Uterus (tissue), 3 donors: ENCODE measurements at regions not wholly inside any gene's neighbourhood (a gene's known extent, or its start where the extent isn't known, plus 50 kb on each side); places are given as distances from the start of the nearest gene placed in this dataset.

Source experiments
- DNase-seq, 2 donors: peaks; one replicate each; pipeline ENCODE4 v3.0.0-alpha.2; 2019 to 2020
- H3K27ac ChIP-seq, 2 donors: fragments of 200-600 bp; sonication (generic); 1 replicate in 1 of 2; 2 replicates in 1 of 2; pipeline ENCODE4 v1.5.1; 2016 to 2018
- H3K27me3 ChIP-seq, 2 donors: fragments of 200-600 bp; sonication (generic); one replicate each; pipeline ENCODE4 v1.5.1; 2018 to 2019; ENCODE audit warnings: control low read depth in 1 of 2
- H3K36me3 ChIP-seq, 2 donors: fragments of 200-600 bp; sonication (generic); one replicate each; pipeline ENCODE4 v1.5.1; 2019; ENCODE audit warnings: control low read depth in 1 of 2
- H3K4me1 ChIP-seq, 2 donors: fragments of 200-600 bp; sonication (generic); one replicate each; pipeline ENCODE4 v1.5.1; 2018 to 2019; ENCODE audit warnings: control low read depth in 1 of 2
- H3K4me3 ChIP-seq, 2 donors: fragments of 200-600 bp; sonication (generic); 1 replicate in 1 of 2; 2 replicates in 1 of 2; pipeline ENCODE4 v1.5.1; 2018 to 2019; ENCODE audit warnings: mild to moderate bottlenecking in 1 of 2
- H3K9me3 ChIP-seq, 2 donors: fragments of 200-600 bp; sonication (generic); one replicate each; pipeline ENCODE4 v1.5.1; 2019; ENCODE audit warnings: control low read depth in 1 of 2
- CTCF ChIP-seq, 4 experiments: fragments of 200-600 bp in 2 of 4; fragments of 450-650 bp in 2 of 4; sonication (generic) in 2 of 4; IDR thresholded peaks; one replicate each; pipeline ENCODE4 v1.5.1; 2016 to 2019; ENCODE audit warnings: antibody characterized with exemption in 4 of 4, mild to moderate bottlenecking in 2 of 4, moderate library complexity in 1 of 4
- POLR2A ChIP-seq, 2 donors: fragments of 450-650 bp; IDR thresholded peaks; one replicate each; pipeline ENCODE4 v1.6.1; 2016; ENCODE audit warnings: antibody characterized with exemption in 2 of 2, mild to moderate bottlenecking in 1 of 2, moderate library complexity in 1 of 2
- intact Hi-C: fragments of 100-400 bp; cut with DNase I; formaldehyde crosslinking; loops from one replicate; pipeline ENCODE4 v1.15.1; 2023; ENCODE audit warnings: low total_unique reads
- donor health status: DM: yes; HTN: yes; CAD: no.

- no peaks in the 10 kb centered on the region for H3K4me1 ChIP-seq
- H3K9me3 ChIP-seq, result no peaks in the 10 kb centered on the region
- H3K27ac ChIP-seq, result no peak overlapping the region
- H3K4me3 ChIP-seq, result no peak overlapping the region
- H3K36me3 ChIP-seq, result no peaks in the 10 kb centered on the region
- TF ChIP-seq CTCF (IDR thresholded peaks at IDR 0.05), result no peak
- no peak for TF ChIP-seq POLR2A (IDR thresholded peaks at IDR 0.05)
- DNase-seq, result no peak
- H3K27me3 ChIP-seq, result no peaks in the 10 kb centered on the region
- intact Hi-C loops, result no loop called here
Observed at GRCh38 chr3:34929036-34929435, 710.3 kb upstream of the ARPP21 start.

DNA sequence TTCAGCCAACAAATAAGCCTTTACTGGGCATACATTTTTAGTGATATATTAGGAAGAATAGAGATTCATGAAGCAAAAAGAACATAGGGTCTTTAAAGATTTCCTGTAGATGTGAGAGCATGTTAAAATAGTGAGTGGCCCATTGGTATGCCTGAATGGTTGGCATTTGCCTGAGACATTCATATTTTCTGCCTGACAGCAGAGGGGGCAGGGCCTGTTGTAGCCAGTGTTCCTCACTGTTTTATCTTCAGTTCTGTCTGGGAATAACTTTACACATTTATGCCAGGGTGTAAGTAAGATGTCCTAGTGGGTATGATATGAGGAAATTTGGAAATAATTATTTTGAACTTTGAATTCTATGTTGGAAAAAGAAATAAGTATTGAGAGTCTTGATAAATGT lies 704.7 kb upstream of the ARPP21 start:
- H3K4me1 ChIP-seq, result no peaks in the 10 kb centered on the region
- intact Hi-C loops, result no loop called here
- TF ChIP-seq CTCF (IDR thresholded peaks at IDR 0.05), result no peak
- TF ChIP-seq POLR2A (IDR thresholded peaks at IDR 0.05), result no peak
- no peaks in the 10 kb centered on the region for H3K27me3 ChIP-seq
- no peaks in the 10 kb centered on the region for H3K36me3 ChIP-seq
- H3K4me3 ChIP-seq, result no peak overlapping the region
- H3K27ac ChIP-seq, result no peak overlapping the region
- H3K9me3 ChIP-seq, result no peaks in the 10 kb centered on the region
- DNase-seq, result no peak

GRCh38 chr3:34938784-34939183 lies 700.5 kb upstream of the ARPP21 start:
- Histone ChIP-seq H3K36me3 (no peaks in the 10 kb centered on the region), H3K27ac (no peak overlapping the region), H3K4me1 (no peaks in the 10 kb centered on the region), H3K4me3 (no peak overlapping the region), H3K27me3 (no peaks in the 10 kb centered on the region), H3K9me3 (no peaks in the 10 kb centered on the region)
- no peak for DNase-seq
- intact Hi-C loops, result no loop called here
- TF ChIP-seq CTCF (IDR thresholded peaks at IDR 0.05), result no peak
- no peak for TF ChIP-seq POLR2A (IDR thresholded peaks at IDR 0.05)

DNA sequence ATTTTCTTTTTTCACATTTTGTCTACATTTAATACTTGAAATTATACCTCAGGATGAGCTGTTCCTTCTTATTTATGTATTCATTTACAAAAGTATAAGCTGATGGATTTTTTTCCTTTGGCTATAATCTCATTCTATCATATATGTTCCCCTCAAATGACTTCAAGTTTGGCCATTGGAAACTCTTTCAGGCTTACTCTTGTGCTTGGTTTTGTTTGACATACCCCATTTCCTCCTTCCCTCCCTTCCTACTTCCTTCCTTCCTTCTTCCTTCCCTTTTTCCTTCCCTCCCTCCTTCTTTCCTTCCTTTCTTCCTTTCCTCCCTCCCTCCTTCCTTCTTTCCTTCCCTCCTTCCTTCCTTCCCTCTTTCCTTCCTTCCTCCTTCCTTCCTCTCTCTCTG lies 697.1 kb upstream of the ARPP21 start:
- no peaks in the 10 kb centered on the region for H3K4me1 ChIP-seq
- DNase-seq, result no peak
- H3K27me3 ChIP-seq, result no peaks in the 10 kb centered on the region
- H3K36me3 ChIP-seq, result no peaks in the 10 kb centered on the region
- no peaks in the 10 kb centered on the region for H3K9me3 ChIP-seq
- intact Hi-C loops, result no loop called here
- TF ChIP-seq POLR2A (IDR thresholded peaks at IDR 0.05) (no peak), CTCF (IDR thresholded peaks at IDR 0.05) (no peak)
- H3K27ac ChIP-seq, result no peak overlapping the region
- H3K4me3 ChIP-seq, result no peak overlapping the region

GRCh38 chr3:34947834-34948233 lies 691.5 kb upstream of the ARPP21 start:
- Histone ChIP-seq H3K4me3 (no peak overlapping the region), H3K4me1 (no peaks in the 10 kb centered on the region), H3K27me3 (no peaks in the 10 kb centered on the region), H3K36me3 (no peaks in the 10 kb centered on the region), H3K9me3 (no peaks in the 10 kb centered on the region), H3K27ac (no peak overlapping the region)
- intact Hi-C loops, result no loop called here
- TF ChIP-seq CTCF (IDR thresholded peaks at IDR 0.05) (no peak), POLR2A (IDR thresholded peaks at IDR 0.05) (no peak)
- no peak for DNase-seq
